ENCODE measurements at regions not wholly inside any gene's neighbourhood (a gene's known extent, or its start where the extent isn't known, plus 50 kb on each side); places are given as distances from the start of the nearest gene placed in this dataset.

- no peak for DNase-seq (ENCODE audit: low read depth)
Observed at GRCh38 chr10:54983255-54983654, 182.2 kb upstream of the PCDH15 start.

- DNase-seq (ENCODE audit: low read depth), result no peak
Observed at GRCh38 chr10:54962134-54962900, 161.3 kb upstream of the PCDH15 start.

- no peak for DNase-seq (ENCODE audit: low read depth)
Observed at GRCh38 chr10:54961040-54961439, 160.0 kb upstream of the PCDH15 start.

- DNase-seq (ENCODE audit: low read depth), result no peak
Observed at GRCh38 chr10:54958844-54959243, 157.8 kb upstream of the PCDH15 start.

- no peak for DNase-seq (ENCODE audit: low read depth)
Observed at GRCh38 chr10:54947605-54948004, 146.6 kb upstream of the PCDH15 start.

GRCh38 chr10:54940418-54940817, 139.4 kb upstream of the PCDH15 start:
- no peak for DNase-seq (ENCODE audit: low read depth)

GRCh38 chr10:54914049-54914448, 113.0 kb upstream of the PCDH15 start:
- no peak for DNase-seq (ENCODE audit: low read depth)

- DNase-seq (ENCODE audit: low read depth), result no peak
Observed at GRCh38 chr10:54909165-54909564, 108.1 kb upstream of the PCDH15 start.

GRCh38 chr10:54908019-54908418, 107.0 kb upstream of the PCDH15 start:
- DNase-seq (ENCODE audit: low read depth), result no peak

GRCh38 chr10:54906940-54907339, 105.9 kb upstream of the PCDH15 start:
- DNase-seq (ENCODE audit: low read depth), result no peak

- DNase-seq (ENCODE audit: low read depth), result peak; percentile 16
Observed at GRCh38 chr10:54905578-54906192, 104.7 kb upstream of the PCDH15 start.

- no peak for DNase-seq (ENCODE audit: low read depth)
Observed at GRCh38 chr10:54904833-54905232, 103.8 kb upstream of the PCDH15 start.

- no peak for DNase-seq (ENCODE audit: low read depth)
Observed at GRCh38 chr10:54903745-54904144, 102.7 kb upstream of the PCDH15 start.

- no peak for DNase-seq (ENCODE audit: low read depth)
Observed at GRCh38 chr10:54900584-54900983, 99.6 kb upstream of the PCDH15 start.

- no peak for DNase-seq (ENCODE audit: low read depth)
Observed at GRCh38 chr10:54880996-54881395, 80.0 kb upstream of the PCDH15 start.

- peak; percentile 19 for DNase-seq (ENCODE audit: low read depth)
Observed at GRCh38 chr10:54869022-54869421, 68.0 kb upstream of the PCDH15 start.

GRCh38 chr10:54866666-54867065, 65.6 kb upstream of the PCDH15 start:
- no peak for DNase-seq (ENCODE audit: low read depth)

GRCh38 chr10:54854843-54855242, 53.8 kb upstream of the PCDH15 start:
- DNase-seq (ENCODE audit: low read depth), result no peak

- DNase-seq (ENCODE audit: low read depth), result no peak
Observed at GRCh38 chr10:54854389-54854788, 53.4 kb upstream of the PCDH15 start.

- DNase-seq (ENCODE audit: low read depth), result no peak
Observed at GRCh38 chr10:54853883-54854282, 52.9 kb upstream of the PCDH15 start.
